ENCODE measurements at regions not wholly inside any gene's neighbourhood (a gene's known extent, or its start where the extent isn't known, plus 50 kb on each side); places are given as distances from the start of the nearest gene placed in this dataset.

GRCh38 chr4:44859477-44859876 lies 133.1 kb upstream of the GNPDA2 start:
- no peaks in the 10 kb centered on the region for H3K36me3 ChIP-seq (ENCODE audit: control insufficient read depth in 2 of 2, extremely low read depth in 1 of 2, insufficient read depth in 2 of 2, low read length in 2 of 2)
- no TSS peak for BruUV-seq (replicated peaks)
- ChIA-PET CTCF (no interaction called here), POLR2A (no interaction called here)
- FAIRE-seq, result no peak
- no peaks in the 10 kb centered on the region for H3K27me3 ChIP-seq (ENCODE audit: control insufficient read depth in 2 of 2, insufficient read depth in 2 of 2, low read length in 2 of 2)
- H3K9me1 ChIP-seq (replicated peaks; ENCODE audit: control insufficient read depth, extremely low read depth, insufficient read depth, low read length), result no peaks in the 10 kb centered on the region
- H3K9ac ChIP-seq (replicated peaks; ENCODE audit: extremely low read depth, insufficient read depth, low read length), result no peak overlapping the region
- no peak for TF ChIP-seq GATA2 (IDR thresholded peaks at IDR 0.05; ENCODE audit: insufficient read depth, insufficient read length, low read depth, low read length)
- no peak for TF ChIP-seq POLR2AphosphoS5 (IDR thresholded peaks at IDR 0.05; ENCODE audit: insufficient read depth, low read depth, low read length)
- no peak for TF ChIP-seq JUN (IDR thresholded peaks at IDR 0.05; ENCODE audit: borderline replicate concordance, insufficient read depth, insufficient read length, low read depth)
- no peak for TF ChIP-seq POLR2A (IDR thresholded peaks at IDR 0.05; ENCODE audit: low read depth, low read length)
- no peak for TF ChIP-seq CTCF (IDR thresholded peaks at IDR 0.05; ENCODE audit: extremely low read depth in 1 of 2, insufficient read depth in 1 of 2, low read depth in 1 of 2, low read length in 2 of 2)
- no peak for TF ChIP-seq EZH2 (IDR thresholded peaks at IDR 0.05; ENCODE audit: borderline replicate concordance, low read depth, low read length, severe bottlenecking)
- no peak for TF ChIP-seq FOS (IDR thresholded peaks at IDR 0.05; ENCODE audit: borderline replicate concordance, insufficient read depth, low read length)
- no peak for TF ChIP-seq MYC (IDR thresholded peaks at IDR 0.05; ENCODE audit: low read depth, low read length)
- TF ChIP-seq MAX (IDR thresholded peaks at IDR 0.05; ENCODE audit: insufficient read depth, insufficient read length), result no peak
- no peak overlapping the region for H2AFZ ChIP-seq (ENCODE audit: low read depth, low read length)
- dilution Hi-C loops (cut with MboI; ENCODE audit: extremely low pct_ligation_motif_present, low sequenced_read_pairs), result no loop called here
- H3K79me2 ChIP-seq (ENCODE audit: control insufficient read depth, insufficient read depth, low read length), result no peaks in the 10 kb centered on the region
- H3K9me3 ChIP-seq (replicated peaks; ENCODE audit: control insufficient read depth, insufficient read depth, low read length), result no peaks in the 10 kb centered on the region
- intact Hi-C loops (cut with micrococcal nuclease), result no loop called here
- no peak for DNase-seq (ENCODE audit: low read depth, low spot score)
- no peak overlapping the region for H3K4me2 ChIP-seq (ENCODE audit: insufficient read depth, low read length)
- H3K27ac ChIP-seq (ENCODE audit: insufficient read depth, low read depth, low read length), result no peak overlapping the region
- no peak overlapping the region for H3K4me3 ChIP-seq (replicated peaks in 1 of 3; ENCODE audit: insufficient read depth in 1 of 3, low read depth in 1 of 3, low read length in 3 of 3)
- H4K20me1 ChIP-seq (replicated peaks; ENCODE audit: control insufficient read depth, extremely low read depth, insufficient read depth, low read length), result no peaks in the 10 kb centered on the region
- H3K4me1 ChIP-seq (ENCODE audit: control insufficient read depth, extremely low read depth, insufficient read depth, low read length), result no peaks in the 10 kb centered on the region

Measured in endothelial cell of umbilical vein (primary cell).